22Rv1 (cell line): ENCODE measurements at regions not wholly inside any gene's neighbourhood (a gene's known extent, or its start where the extent isn't known, plus 50 kb on each side); places are given as distances from the start of the nearest gene placed in this dataset.

ENCODE experiments used
- CTCF ChIP-seq: fragments of 450-650 bp; IDR thresholded peaks from 2 replicates; pipeline ENCODE4 v1.5.1; 2017; ENCODE audit warnings: mild to moderate bottlenecking
- ZFX ChIP-seq: fragments of 450-650 bp; IDR thresholded peaks from 2 replicates; pipeline ENCODE4 v1.6.1; 2017; ENCODE audit warnings: antibody characterized with exemption, borderline replicate concordance

DNA sequence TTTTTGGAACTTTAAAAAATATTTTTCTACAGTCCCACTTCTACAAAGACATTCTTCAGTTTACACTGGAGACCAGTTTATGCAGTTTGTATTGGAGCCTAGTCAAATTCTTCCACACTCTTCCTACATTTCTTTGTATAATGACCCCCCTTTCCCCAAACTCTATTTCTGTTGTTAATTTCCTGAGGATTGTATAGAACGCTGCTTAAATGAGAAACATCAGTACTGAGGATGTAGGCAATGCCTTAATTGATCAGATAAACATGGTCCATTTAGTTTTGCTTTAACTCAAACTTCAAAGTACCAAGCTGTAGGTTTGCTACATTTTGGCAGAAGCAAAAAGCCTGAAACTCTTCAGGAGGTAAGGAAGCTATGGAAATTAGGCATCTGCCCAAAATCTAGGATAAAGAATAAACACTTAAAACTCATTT is 155.5 kb downstream of the SLC7A11 start:
- TF ChIP-seq ZFX = no peak
- no peak for TF ChIP-seq CTCF
